ENCODE measurements at regions not wholly inside any gene's neighbourhood (a gene's known extent, or its start where the extent isn't known, plus 50 kb on each side); places are given as distances from the start of the nearest gene placed in this dataset.

GRCh38 chr2:200761266-200761665, 50.4 kb upstream of the BZW1 start:
- intact Hi-C loops (cut with DNase I), result no loop called here
- ATAC-seq, result no peak
- H3K27me3 ChIP-seq, result no peaks in the 10 kb centered on the region
- no peak overlapping the region for H3K4me3 ChIP-seq
- no peaks in the 10 kb centered on the region for H3K36me3 ChIP-seq
- no peak for DNase-seq
- no peaks in the 10 kb centered on the region for H3K9me3 ChIP-seq
- TF ChIP-seq CTCF (IDR thresholded peaks at IDR 0.05), result no peak
- no peaks in the 10 kb centered on the region for H3K4me1 ChIP-seq
- no peak overlapping the region for H3K27ac ChIP-seq

Data from upper lobe of right lung (tissue), 1 donor.